ENCODE measurements at regions not wholly inside any gene's neighbourhood (a gene's known extent, or its start where the extent isn't known, plus 50 kb on each side); places are given as distances from the start of the nearest gene placed in this dataset.

GRCh38 chr9:120303519-120303918 lies 276.4 kb downstream of the CDK5RAP2 start:
- intact Hi-C loops (cut with DNase I, micrococcal nuclease), result no loop called here
- ATAC-seq (no peak), DNase-seq (no peak)

GRCh38 chr9:120299785-120300184 lies 280.2 kb downstream of the CDK5RAP2 start:
- ATAC-seq (no peak), DNase-seq (no peak)
- intact Hi-C loops (cut with DNase I, micrococcal nuclease), result no loop called here

- intact Hi-C loops (cut with DNase I, micrococcal nuclease), result no loop called here
- ATAC-seq (no peak), DNase-seq (no peak)
Measured at GRCh38 chr9:120294003-120294402, 286.0 kb downstream of the CDK5RAP2 start.

- intact Hi-C loops (cut with DNase I, micrococcal nuclease), result no loop called here
- ATAC-seq (no peak), DNase-seq (no peak)
Measured at GRCh38 chr9:120292606-120293005, 287.4 kb downstream of the CDK5RAP2 start.

GRCh38 chr9:120291050-120291449 lies 288.9 kb downstream of the CDK5RAP2 start:
- no peak for DNase-seq
- intact Hi-C loops (cut with DNase I, micrococcal nuclease), result no loop called here
- no peak for ATAC-seq

- intact Hi-C loops (cut with DNase I, micrococcal nuclease), result no loop called here
- DNase-seq (no peak), ATAC-seq (peak; percentile 54)
Measured at GRCh38 chr9:120289990-120290975, 289.7 kb downstream of the CDK5RAP2 start.

- intact Hi-C loops (cut with DNase I, micrococcal nuclease), result no loop called here
- DNase-seq (no peak), ATAC-seq (no peak)
Measured at GRCh38 chr9:120289098-120289497, 290.9 kb downstream of the CDK5RAP2 start.

- DNase-seq (no peak), ATAC-seq (no peak)
- intact Hi-C loops (cut with DNase I, micrococcal nuclease), result no loop called here
Measured at GRCh38 chr9:120286530-120286929, 293.4 kb downstream of the CDK5RAP2 start.

- intact Hi-C loops (cut with DNase I, micrococcal nuclease), result no loop called here
- no peak for ATAC-seq
Measured at GRCh38 chr9:120284821-120285220, 295.1 kb downstream of the CDK5RAP2 start.

GRCh38 chr9:120281665-120282064 lies 298.3 kb downstream of the CDK5RAP2 start:
- no peak for DNase-seq
- no peak for ATAC-seq
- intact Hi-C loops (cut with DNase I, micrococcal nuclease), result no loop called here

More at GRCh38 chr9:120284821-120285220, 295.1 kb downstream of the CDK5RAP2 start:
- no peak for DNase-seq

GRCh38 chr9:120267929-120268328 lies 312.0 kb downstream of the CDK5RAP2 start:
- intact Hi-C loops (cut with DNase I, micrococcal nuclease), result no loop called here
- DNase-seq (no peak), ATAC-seq (no peak)

- no peak for DNase-seq
- intact Hi-C loops (cut with DNase I, micrococcal nuclease), result no loop called here
- no peak for ATAC-seq
Measured at GRCh38 chr9:120265791-120266190, 314.2 kb downstream of the CDK5RAP2 start.

- ATAC-seq (no peak), DNase-seq (no peak)
- intact Hi-C loops (cut with DNase I, micrococcal nuclease), result no loop called here
Measured at GRCh38 chr9:120264528-120264927, 315.4 kb downstream of the CDK5RAP2 start.

GRCh38 chr9:120263836-120264235 lies 316.1 kb downstream of the CDK5RAP2 start:
- intact Hi-C loops (cut with DNase I, micrococcal nuclease), result no loop called here
- DNase-seq, result no peak
- ATAC-seq, result no peak

- intact Hi-C loops (cut with DNase I, micrococcal nuclease), result no loop called here
- ATAC-seq, result no peak
- DNase-seq, result no peak
Measured at GRCh38 chr9:120261419-120261818, 318.5 kb downstream of the CDK5RAP2 start.

GRCh38 chr9:120259100-120259499 lies 320.9 kb downstream of the CDK5RAP2 start:
- intact Hi-C loops (cut with DNase I, micrococcal nuclease), result no loop called here
- ATAC-seq (no peak), DNase-seq (no peak)

GRCh38 chr9:120258096-120258495 lies 321.9 kb downstream of the CDK5RAP2 start:
- intact Hi-C loops (cut with DNase I, micrococcal nuclease), result no loop called here
- no peak for DNase-seq
- ATAC-seq, result no peak

- no peak for ATAC-seq
Measured at GRCh38 chr9:120257483-120257882, 322.5 kb downstream of the CDK5RAP2 start.

GRCh38 chr9:120256146-120256545 lies 323.8 kb downstream of the CDK5RAP2 start:
- DNase-seq, result no peak
- intact Hi-C loops (cut with DNase I, micrococcal nuclease), result no loop called here
- no peak for ATAC-seq

More at GRCh38 chr9:120257483-120257882, 322.5 kb downstream of the CDK5RAP2 start:
- no peak for DNase-seq
- intact Hi-C loops (cut with DNase I, micrococcal nuclease), result no loop called here

GRCh38 chr9:120252248-120252647 lies 327.7 kb downstream of the CDK5RAP2 start:
- ATAC-seq (no peak), DNase-seq (no peak)
- intact Hi-C loops (cut with DNase I, micrococcal nuclease), result no loop called here

Measured in left colon (tissue), 2 donors.